ENCODE measurements at regions not wholly inside any gene's neighbourhood (a gene's known extent, or its start where the extent isn't known, plus 50 kb on each side); places are given as distances from the start of the nearest gene placed in this dataset.
"Not testable (repeated sequence)": the region's sequence is repeated elsewhere in the genome, so short reads cannot be mapped to it uniquely, and the experiment has no call there.

- Histone ChIP-seq H3K27me3 (no peaks in the 10 kb centered on the region), H3K9me3 (peaks cover 0 to 61% (median 28%) of the 10 kb centered on the region in 12 donors), H3K36me3 (no peaks in the 10 kb centered on the region), H3K4me1 (no peaks in the 10 kb centered on the region), H3K4me3 (no peak overlapping the region), H3K27ac (no peak overlapping the region)
- 90 to 94% (median 91%) methylated on average over 2 of the region's 2 CpGs for WGBS, 4 donors
- TF ChIP-seq CTCF (IDR thresholded peaks at IDR 0.05) (no peak), POLR2A (IDR thresholded peaks at IDR 0.05) (no peak)
- ATAC-seq (no peak), DNase-seq (no peak)
- intact Hi-C loops (cut with DNase I): no loop called here
Measured at GRCh38 chr3:6047016-6047415, 813.9 kb upstream of the GRM7 start.

GRCh38 chr3:6060251-6060650, 800.7 kb upstream of the GRM7 start:
- no peak for TF ChIP-seq POLR2A (IDR thresholded peaks at IDR 0.05)
- no peak for TF ChIP-seq CTCF (IDR thresholded peaks at IDR 0.05)
- intact Hi-C loops (cut with DNase I): no loop called here
- no peak for DNase-seq

GRCh38 chr3:6062261-6063187, 798.4 kb upstream of the GRM7 start:
- Histone ChIP-seq H3K9me3 (no peaks in the 10 kb centered on the region), H3K27ac (no peak overlapping the region), H3K27me3 (no peaks in the 10 kb centered on the region), H3K4me3 (no peak overlapping the region), H3K4me1 (no peaks in the 10 kb centered on the region), H3K36me3 (no peaks in the 10 kb centered on the region)
- TF ChIP-seq POLR2A (IDR thresholded peaks at IDR 0.05) (no peak), CTCF (IDR thresholded peaks at IDR 0.05) (no peak)
- intact Hi-C loops (cut with DNase I): no loop called here
- no peak for ATAC-seq
- no peak for DNase-seq
- WGBS, 4 donors: 58 to 81% (median 67%) methylated on average over 5 to 6 of the region's 6 CpGs

More at GRCh38 chr3:6060251-6060650, 800.7 kb upstream of the GRM7 start:
- Histone ChIP-seq H3K9me3 (no peaks in the 10 kb centered on the region), H3K27ac (no peak overlapping the region), H3K36me3 (no peaks in the 10 kb centered on the region), H3K27me3 (no peaks in the 10 kb centered on the region), H3K4me1 (no peaks in the 10 kb centered on the region), H3K4me3 (no peak overlapping the region)
- ATAC-seq: no peak
- WGBS, 4 donors: 76 to 86% (median 81%) methylated on average over 1 of the region's 1 CpG

GRCh38 chr3:6066397-6066796, 794.5 kb upstream of the GRM7 start:
- 49 to 65% (median 57%) methylated on average over 2 of the region's 2 CpGs for WGBS, 4 donors
- TF ChIP-seq CTCF (IDR thresholded peaks at IDR 0.05): no peak
- TF ChIP-seq POLR2A (IDR thresholded peaks at IDR 0.05): no peak
- ATAC-seq (no peak), DNase-seq (no peak)
- Histone ChIP-seq H3K27ac (no peak overlapping the region), H3K4me3 (no peak overlapping the region), H3K36me3 (no peaks in the 10 kb centered on the region), H3K27me3 (no peaks in the 10 kb centered on the region), H3K9me3 (no peaks in the 10 kb centered on the region), H3K4me1 (no peaks in the 10 kb centered on the region)
- intact Hi-C loops (cut with DNase I): no loop called here

- H3K36me3 ChIP-seq; H3K27ac ChIP-seq; H3K4me3 ChIP-seq; intact Hi-C loops (cut with DNase I); DNase-seq; H3K9me3 ChIP-seq; H3K27me3 ChIP-seq; ATAC-seq; H3K4me1 ChIP-seq: not testable (repeated sequence)
- 58 to 68% (median 63%) methylated on average over 17 of the region's 17 CpGs for WGBS, 4 donors
Measured at GRCh38 chr3:6066868-6067578, 793.9 kb upstream of the GRM7 start.
